HEK293 (cell line): ENCODE measurements at regions not wholly inside any gene's neighbourhood (a gene's known extent, or its start where the extent isn't known, plus 50 kb on each side); places are given as distances from the start of the nearest gene placed in this dataset.
A peak's percentile ranks its signal among the peaks of the same experiment; 100 is the strongest.

Source experiments
- CTCF ChIA-PET: fragments of 350-600 bp; formaldehyde crosslinking; extraction: SDS; loops from one replicate; lab custom pipeline; 2021; ENCODE audit warnings: antibody characterized with exemption; lab: Yijun Ruan, JAX
- POLR2A ChIA-PET: fragments of 300-600 bp; formaldehyde crosslinking; extraction: SDS; loops from one replicate; lab custom pipeline; 2020; ENCODE audit warnings: antibody characterized with exemption, inconsistent platforms; lab: Yijun Ruan, JAX
- H3K27ac ChIP-seq: fragments of 200-500 bp; sonication (Bioruptor generic); 2 replicates; pipeline ENCODE4 v1.5.1; 2014; ENCODE audit warnings: low read depth, low read length, control low read depth, inconsistent platforms; ENCODE audit errors: extremely low read depth
- H3K36me3 ChIP-seq, 2 experiments: fragments of 200-500 bp in 1 of 2; sonication (Bioruptor generic) in 1 of 2; 1 replicate in 1 of 2; 2 replicates in 1 of 2; pipeline ENCODE4 v1.5.1; 2014 to 2017; ENCODE audit warnings: inconsistent platforms in 2 of 2, low read length in 2 of 2; ENCODE audit not compliant: control insufficient read depth in 2 of 2, insufficient read depth in 1 of 2
- H3K4me1 ChIP-seq: fragments of 200-500 bp; sonication (Bioruptor generic); 2 replicates; pipeline ENCODE4 v1.5.1; 2014; ENCODE audit warnings: mild to moderate bottlenecking, low read length, inconsistent platforms; ENCODE audit not compliant: control insufficient read depth, insufficient read depth
- H3K4me3 ChIP-seq: 2 replicates; pipeline ENCODE4 v1.5.1; 2011; ENCODE audit warnings: low read depth, mild to moderate bottlenecking, control low read depth, low read length, moderate library complexity
- H3K9me3 ChIP-seq: fragments of 200-500 bp; sonication (Bioruptor generic); 2 replicates; pipeline ENCODE4 v1.5.1; 2014; ENCODE audit warnings: low read depth, low read length, inconsistent platforms; ENCODE audit not compliant: control insufficient read depth, insufficient read depth
- HOXA7 ChIP-seq: sonication (generic); formaldehyde crosslinking; IDR thresholded peaks from 2 replicates; pipeline ENCODE4 v1.8.1; 2022; ENCODE audit warnings: missing genetic modification reagents, borderline replicate concordance
- KLF17 ChIP-seq: fragments of 450-650 bp; formaldehyde crosslinking; IDR thresholded peaks from 2 replicates; pipeline ENCODE4 v1.5.1; 2016; ENCODE audit warnings: missing biosample characterization, missing genetic modification characterization
- KLF9 ChIP-seq: fragments of 450-650 bp; formaldehyde crosslinking; IDR thresholded peaks from 2 replicates; pipeline ENCODE4 v1.5.1; 2016; ENCODE audit warnings: missing biosample characterization, missing genetic modification characterization, low read depth
- PRDM2 ChIP-seq: fragments of 450-650 bp; formaldehyde crosslinking; IDR thresholded peaks from 2 replicates; pipeline ENCODE4 v1.5.1; 2016; ENCODE audit warnings: missing biosample characterization, missing genetic modification characterization, borderline replicate concordance
- REPIN1 ChIP-seq: fragments of 450-650 bp; formaldehyde crosslinking; IDR thresholded peaks from 2 replicates; pipeline ENCODE4 v1.5.1; 2017; ENCODE audit warnings: missing biosample characterization, missing genetic modification characterization, low read depth
- TCF7L2 ChIP-seq: IDR thresholded peaks from 2 replicates; pipeline ENCODE4 v1.6.1; 2011; ENCODE audit warnings: low read depth, mild to moderate bottlenecking, inconsistent platforms, low read length, moderate library complexity, borderline replicate concordance
- TRIM28 ChIP-seq: IDR thresholded peaks from 2 replicates; pipeline ENCODE4 v1.6.1; 2011; ENCODE audit warnings: low read length, control low read depth, borderline replicate concordance
- WT1 ChIP-seq: fragments of 450-650 bp; formaldehyde crosslinking; IDR thresholded peaks from 2 replicates; pipeline ENCODE4 v1.5.1; 2016; ENCODE audit warnings: missing biosample characterization, missing genetic modification characterization
- ZBTB17 ChIP-seq: fragments of 450-650 bp; formaldehyde crosslinking; IDR thresholded peaks from 2 replicates; pipeline ENCODE4 v1.5.1; 2016; ENCODE audit warnings: missing biosample characterization, missing genetic modification characterization
- ZBTB21 ChIP-seq: fragments of 450-650 bp; formaldehyde crosslinking; IDR thresholded peaks from 2 replicates; pipeline ENCODE4 v1.5.1; 2017; ENCODE audit warnings: missing biosample characterization, missing genetic modification characterization
- ZBTB49 ChIP-seq: fragments of 450-650 bp; formaldehyde crosslinking; IDR thresholded peaks from 2 replicates; pipeline ENCODE4 v1.5.1; 2016; ENCODE audit warnings: missing biosample characterization, missing genetic modification characterization, low read depth
- ZIC2 ChIP-seq: fragments of 450-650 bp; formaldehyde crosslinking; IDR thresholded peaks from 2 replicates; pipeline ENCODE4 v1.5.1; 2016; ENCODE audit warnings: missing biosample characterization, missing genetic modification characterization
- ZNF138 ChIP-seq: fragments of 450-650 bp; formaldehyde crosslinking; IDR thresholded peaks from 2 replicates; pipeline ENCODE4 v1.5.1; 2016; ENCODE audit warnings: missing biosample characterization, missing genetic modification characterization, borderline replicate concordance
- ZNF16 ChIP-seq: fragments of 450-650 bp; formaldehyde crosslinking; IDR thresholded peaks from 2 replicates; pipeline ENCODE4 v1.5.1; 2016; ENCODE audit warnings: low read depth, missing biosample characterization, missing genetic modification characterization
- ZNF174 ChIP-seq: fragments of 450-650 bp; formaldehyde crosslinking; IDR thresholded peaks from 2 replicates; pipeline ENCODE4 v1.5.0; 2017; ENCODE audit warnings: missing biosample characterization, mild to moderate bottlenecking, missing genetic modification characterization
- ZNF2 ChIP-seq: fragments of 450-650 bp; formaldehyde crosslinking; IDR thresholded peaks from 2 replicates; pipeline ENCODE4 v1.5.1; 2016; ENCODE audit warnings: missing biosample characterization, missing genetic modification characterization
- ZNF239 ChIP-seq: fragments of 450-650 bp; formaldehyde crosslinking; IDR thresholded peaks from 2 replicates; pipeline ENCODE4 v1.5.1; 2016; ENCODE audit warnings: missing biosample characterization, missing genetic modification characterization
- ZNF350 ChIP-seq: fragments of 450-650 bp; formaldehyde crosslinking; IDR thresholded peaks from 2 replicates; pipeline ENCODE4 v1.5.0; 2017; ENCODE audit warnings: missing biosample characterization, mild to moderate bottlenecking, missing genetic modification characterization
- ZNF391 ChIP-seq: fragments of 450-650 bp; formaldehyde crosslinking; IDR thresholded peaks from 2 replicates; pipeline ENCODE4 v1.5.1; 2016; ENCODE audit warnings: low read depth, missing biosample characterization, missing genetic modification characterization, borderline replicate concordance
- ZNF548 ChIP-seq: fragments of 450-650 bp; formaldehyde crosslinking; IDR thresholded peaks from 2 replicates; pipeline ENCODE4 v1.5.1; 2016; ENCODE audit warnings: missing biosample characterization, missing genetic modification characterization
- ZNF555 ChIP-seq: fragments of 450-650 bp; formaldehyde crosslinking; conservative IDR thresholded peaks from 2 replicates; pipeline ENCODE4 v1.5.1; 2017; ENCODE audit warnings: missing biosample characterization, mild to moderate bottlenecking, missing genetic modification characterization, inconsistent platforms
- ZNF621 ChIP-seq: fragments of 450-650 bp; formaldehyde crosslinking; IDR thresholded peaks from 2 replicates; pipeline ENCODE4 v1.5.1; 2017; ENCODE audit warnings: missing biosample characterization, missing genetic modification characterization
- ZNF623 ChIP-seq: fragments of 450-650 bp; formaldehyde crosslinking; IDR thresholded peaks from 2 replicates; pipeline ENCODE4 v1.5.1; 2016; ENCODE audit warnings: missing biosample characterization, missing genetic modification characterization
- ZNF707 ChIP-seq: fragments of 450-650 bp; formaldehyde crosslinking; IDR thresholded peaks from 2 replicates; pipeline ENCODE4 v1.5.1; 2016; ENCODE audit warnings: missing biosample characterization, missing genetic modification characterization
- ZNF768 ChIP-seq: fragments of 450-650 bp; formaldehyde crosslinking; IDR thresholded peaks from 2 replicates; pipeline ENCODE4 v1.5.1; 2018; ENCODE audit warnings: missing biosample characterization, mild to moderate bottlenecking, missing genetic modification characterization
- ZNF776 ChIP-seq: fragments of 450-650 bp; formaldehyde crosslinking; IDR thresholded peaks from 2 replicates; pipeline ENCODE4 v1.5.0; 2017; ENCODE audit warnings: missing biosample characterization, missing genetic modification characterization, borderline replicate concordance
- ZSCAN30 ChIP-seq: fragments of 450-650 bp; IDR thresholded peaks from 2 replicates; pipeline ENCODE4 v1.5.1; 2018; ENCODE audit warnings: missing biosample characterization, mild to moderate bottlenecking, missing genetic modification characterization, moderate library complexity

- TF ChIP-seq TCF7L2 = peak; percentile 50; the same call in 1 of the 2 replicates
- no peak for TF ChIP-seq ZNF350
- H3K36me3 ChIP-seq = no peaks in the 10 kb centered on the region
- no peak overlapping the region for H3K4me3 ChIP-seq
- H3K4me1 ChIP-seq = 0 out of 2 replicates have a peak, but pooled peaks cover 5% of the 10 kb centered on the region
- ChIA-PET CTCF (interaction anchor here (0.6 to 0.7 kb wide), 4 partner anchors 153 to 1882 kb away, joined by 3 to 4 read pairs (median 3); no protein-coding TSS in a partner anchor), POLR2A (interaction anchor here (1.1 kb wide), 1 partner anchor 125 kb away, joined by 6 read pairs; no protein-coding TSS in a partner anchor)
- H3K27ac ChIP-seq = no peak overlapping the region
- no peaks in the 10 kb centered on the region; the same call in none of the 2 replicates for H3K9me3 ChIP-seq
Observed at GRCh38 chr15:93954985-93955571, 276.3 kb upstream of the MCTP2 start.

- POLR2A ChIA-PET = interaction anchor here (1.0 kb wide), 1 partner anchor 235 kb away, joined by 3 read pairs; no protein-coding TSS in a partner anchor
- CTCF ChIA-PET = interaction anchor here (0.8 kb wide), 1 partner anchor 29 kb away, joined by 3 read pairs; no protein-coding TSS in a partner anchor
- TF ChIP-seq HOXA7 (CRISPR knock-in tag) = no peak
- no peak for TF ChIP-seq ZNF138 (tag by site-specific recombination)
- no peak for TF ChIP-seq ZNF768 (tag by site-specific recombination)
- TF ChIP-seq ZNF548 = no peak
- TF ChIP-seq KLF17 (tag by site-specific recombination) = no peak
- TF ChIP-seq ZNF16 (tag by site-specific recombination) = no peak
- no peak for TF ChIP-seq ZNF776 (tag by site-specific recombination)
- no peak for TF ChIP-seq ZNF621
- TF ChIP-seq ZNF555 (tag by site-specific recombination) = no peak
- no peak for TF ChIP-seq ZNF2
- 0 out of 2 replicates have a peak, but pooled peaks have one; percentile 21 for TF ChIP-seq ZBTB17 (tag by site-specific recombination)
- no peak for TF ChIP-seq ZNF707 (tag by site-specific recombination)
- no peak for TF ChIP-seq ZBTB21 (tag by site-specific recombination)
- TF ChIP-seq ZBTB49 (tag by site-specific recombination) = no peak
- no peak for TF ChIP-seq WT1 (tag by site-specific recombination)
- peak; percentile 63; the same call in 1 of the 2 replicates for TF ChIP-seq TRIM28
- TF ChIP-seq KLF9 (tag by site-specific recombination) = no peak
- TF ChIP-seq ZNF623 (tag by site-specific recombination) = no peak
- no peak for TF ChIP-seq PRDM2
- no peak for TF ChIP-seq ZIC2 (tag by site-specific recombination)
- no peak for TF ChIP-seq ZNF391
- TF ChIP-seq REPIN1 (tag by site-specific recombination) = no peak
- TF ChIP-seq ZSCAN30 (tag by site-specific recombination) = no peak
- TF ChIP-seq ZNF239 (tag by site-specific recombination) = no peak
- no peak for TF ChIP-seq ZNF174
Observed at GRCh38 chr15:93948726-93949125, 282.6 kb upstream of the MCTP2 start.

More at GRCh38 chr15:93948726-93949125, 282.6 kb upstream of the MCTP2 start:
- no peak overlapping the region; the same call in 1 of the 2 replicates for H3K27ac ChIP-seq
- H3K4me1 ChIP-seq = peaks cover 10% of the 10 kb centered on the region
- no peak overlapping the region for H3K4me3 ChIP-seq
- H3K9me3 ChIP-seq = no peaks in the 10 kb centered on the region
- H3K36me3 ChIP-seq = no peaks in the 10 kb centered on the region
